GM23338 (cell line): ENCODE measurements at regions not wholly inside any gene's neighbourhood (a gene's known extent, or its start where the extent isn't known, plus 50 kb on each side); places are given as distances from the start of the nearest gene placed in this dataset.

Experiments
- ATAC-seq: fragments of 200-7000 bp; cut with Tn5 transposase; 3 replicates; pipeline ENCODE4 v1.9.1; 2020
- DNase-seq: peaks from one replicate; pipeline ENCODE4 v3.0.0-alpha.2; 2015; ENCODE audit warnings: low spot score
- H2AFZ ChIP-seq: fragments of 200-600 bp; sonication (generic); 2 replicates; pipeline ENCODE4 v1.8.0; 2016; ENCODE audit warnings: antibody characterized with exemption, mild to moderate bottlenecking, moderate library complexity
- H3F3A ChIP-seq: fragments of 200-600 bp; sonication (generic); replicated peaks from 2 replicates; pipeline ENCODE4 v1.8.0; 2017; ENCODE audit warnings: antibody characterized with exemption, mixed run types, low read depth
- H3K27ac ChIP-seq: fragments of 200-600 bp; sonication (generic); 2 replicates; pipeline ENCODE4 v1.6.1; 2016; ENCODE audit warnings: low read depth
- H3K27me3 ChIP-seq: fragments of 200-600 bp; sonication (generic); 2 replicates; pipeline ENCODE4 v1.8.0; 2016; ENCODE audit warnings: mild to moderate bottlenecking, mixed run types, moderate library complexity; ENCODE audit not compliant: insufficient read depth
- H3K36me3 ChIP-seq: fragments of 200-600 bp; sonication (generic); 2 replicates; pipeline ENCODE4 v1.8.0; 2016; ENCODE audit warnings: mild to moderate bottlenecking; ENCODE audit not compliant: insufficient read depth
- H3K4me1 ChIP-seq: fragments of 200-600 bp; sonication (generic); 2 replicates; pipeline ENCODE4 v1.8.0; 2016; ENCODE audit warnings: mild to moderate bottlenecking, moderate library complexity; ENCODE audit not compliant: insufficient read depth
- H3K4me2 ChIP-seq: fragments of 200-600 bp; sonication (generic); 2 replicates; pipeline ENCODE4 v1.7.1; 2017; ENCODE audit warnings: mixed run types
- H3K4me3 ChIP-seq: fragments of 200-600 bp; sonication (generic); 2 replicates; pipeline ENCODE4 v1.6.1; 2016; ENCODE audit warnings: mixed run types
- H3K79me2 ChIP-seq: fragments of 200-600 bp; sonication (generic); replicated peaks from 2 replicates; pipeline ENCODE4 v1.8.0; 2017; ENCODE audit warnings: mild to moderate bottlenecking; ENCODE audit not compliant: insufficient read depth
- H3K9me2 ChIP-seq: fragments of 200-600 bp; sonication (generic); 2 replicates; pipeline ENCODE4 v1.8.0; 2017; ENCODE audit not compliant: insufficient read depth
- H4K20me1 ChIP-seq: fragments of 200-600 bp; sonication (generic); replicated peaks from 2 replicates; pipeline ENCODE4 v1.8.0; 2017; ENCODE audit warnings: mild to moderate bottlenecking; ENCODE audit not compliant: insufficient read depth
- H3K27ac Mint-ChIP-seq: 2 replicates; pipeline ENCODE4 v1.8.0; 2020; ENCODE audit warnings: inconsistent platforms, mild to moderate bottlenecking, moderate library complexity, mixed read lengths
- H3K27me3 Mint-ChIP-seq: 3 replicates; pipeline ENCODE4 v1.8.0; 2022; ENCODE audit warnings: low read depth, mild to moderate bottlenecking, moderate library complexity, mixed read lengths, inconsistent platforms; ENCODE audit not compliant: insufficient read depth, poor library complexity
- H3K36me3 Mint-ChIP-seq: 3 replicates; pipeline ENCODE4 v1.8.0; 2021; ENCODE audit warnings: low read depth, mild to moderate bottlenecking, inconsistent platforms, moderate library complexity, mixed read lengths
- H3K4me1 Mint-ChIP-seq: 3 replicates; pipeline ENCODE4 v1.8.0; 2020; ENCODE audit warnings: mild to moderate bottlenecking, inconsistent platforms, mixed read lengths
- H3K4me3 Mint-ChIP-seq: 3 replicates; pipeline ENCODE4 v1.8.0; 2021; ENCODE audit warnings: moderate library complexity, mild to moderate bottlenecking, inconsistent platforms, mixed read lengths
- H3K9me3 Mint-ChIP-seq: 3 replicates; pipeline ENCODE4 v1.8.0; 2020; ENCODE audit warnings: moderate library complexity, mild to moderate bottlenecking, inconsistent platforms, mixed read lengths
- CREB1 ChIP-seq: fragments of 250-450 bp; sonication (Bioruptor Pico); IDR thresholded peaks from 2 replicates; pipeline ENCODE4 v1.5.0; 2020; ENCODE audit warnings: low read depth, mild to moderate bottlenecking, moderate library complexity
- CTCF ChIP-seq, 2 experiments: fragments of 200-600 bp in 1 of 2; sonication (generic) in 1 of 2; conservative IDR thresholded peaks; 2 replicates each; pipeline versions ENCODE4 v1.5.1 to v1.6.1; 2016 to 2017; ENCODE audit warnings: antibody characterized with exemption in 2 of 2, low read depth in 2 of 2, mild to moderate bottlenecking in 2 of 2, moderate library complexity in 1 of 2
- ETS1 ChIP-seq: IDR thresholded peaks from 2 replicates; pipeline ENCODE4 v1.6.1; 2016; ENCODE audit warnings: antibody characterized with exemption
- EZH2 ChIP-seq: fragments of 200-600 bp; sonication (generic); IDR thresholded peaks from one replicate; pipeline ENCODE4 v1.8.0; 2017; ENCODE audit warnings: antibody characterized with exemption, mild to moderate bottlenecking, low read depth; ENCODE audit not compliant: unreplicated experiment
- EZH2phosphoT487 ChIP-seq: fragments of 200-600 bp; sonication (generic); IDR thresholded peaks from one replicate; pipeline ENCODE4 v1.8.1; 2018; ENCODE audit warnings: antibody characterized with exemption; ENCODE audit not compliant: unreplicated experiment
- JUNB ChIP-seq: IDR thresholded peaks from one replicate; pipeline ENCODE4 v1.6.1; 2016; ENCODE audit warnings: antibody characterized with exemption; ENCODE audit not compliant: unreplicated experiment
- NANOG ChIP-seq: IDR thresholded peaks from 2 replicates; pipeline ENCODE4 v1.6.1; 2016; ENCODE audit warnings: antibody characterized with exemption, borderline replicate concordance
- POLR2AphosphoS5 ChIP-seq: IDR thresholded peaks from 2 replicates; pipeline ENCODE4 v1.6.1; 2016; ENCODE audit warnings: antibody characterized with exemption, low read depth
- REST ChIP-seq: IDR thresholded peaks from one replicate; pipeline ENCODE4 v1.6.1; 2018; ENCODE audit warnings: antibody characterized with exemption; ENCODE audit not compliant: unreplicated experiment
- STAT1 ChIP-seq: IDR thresholded peaks from one replicate; pipeline ENCODE4 v1.6.1; 2016; ENCODE audit warnings: antibody characterized with exemption; ENCODE audit not compliant: unreplicated experiment
- ZNF114 ChIP-seq: fragments of 250-450 bp; sonication (Bioruptor Pico); IDR thresholded peaks from 2 replicates; pipeline ENCODE4 v1.5.0; 2020; ENCODE audit warnings: mild to moderate bottlenecking, moderate library complexity
- ZNF331 ChIP-seq: fragments of 250-450 bp; sonication (Bioruptor Pico); IDR thresholded peaks from 2 replicates; pipeline ENCODE4 v1.5.0; 2020; ENCODE audit warnings: low read depth, mild to moderate bottlenecking, moderate library complexity

GRCh38 chr12:124093297-124093696 lies 120.3 kb downstream of the ZNF664 start (continued):
- TF ChIP-seq ZNF114 (CRISPR knock-in tag) (no peak), EZH2phosphoT487 (no peak), CREB1 (CRISPR knock-in tag) (no peak)

- no peak overlapping the region for H3K4me2 ChIP-seq
- DNase-seq = no peak
- TF ChIP-seq EZH2phosphoT487 = no peak
- TF ChIP-seq ZNF331 (CRISPR knock-in tag) = no peak
- TF ChIP-seq STAT1 = no peak
- no peak for TF ChIP-seq REST
- no peak for TF ChIP-seq CTCF (conservative IDR thresholded peaks at IDR 0.05; ENCODE audit: low read depth in 2 of 2)
- no peak for TF ChIP-seq POLR2AphosphoS5
- peaks cover 16% of the 10 kb centered on the region; the same call in 1 of the 2 replicates for H3K9me2 ChIP-seq
- H3K4me1 ChIP-seq = peaks cover 5% of the 10 kb centered on the region; the same call in 1 of the 2 replicates
- H3K4me3 Mint-ChIP-seq = no peak overlapping the region
- peaks cover 8% of the 10 kb centered on the region for H3K4me1 Mint-ChIP-seq
- H3K36me3 ChIP-seq = peaks cover 5% of the 10 kb centered on the region; the same call in 1 of the 2 replicates
- H3K27ac ChIP-seq = no peak overlapping the region
- no peak overlapping the region for H3K27ac Mint-ChIP-seq
- H3K36me3 Mint-ChIP-seq = no peaks in the 10 kb centered on the region; the same call in 2 of the 3 replicates
- no peak for ATAC-seq
- H2AFZ ChIP-seq = no peak overlapping the region
- H3K79me2 ChIP-seq = no peaks in the 10 kb centered on the region
- no peaks in the 10 kb centered on the region for H4K20me1 ChIP-seq
- peaks cover 7% of the 10 kb centered on the region for H3K9me3 Mint-ChIP-seq
- H3K27me3 ChIP-seq = no peaks in the 10 kb centered on the region
- no peak overlapping the region for H3K4me3 ChIP-seq
- no peaks in the 10 kb centered on the region for H3F3A ChIP-seq
- H3K27me3 Mint-ChIP-seq = peaks cover 3% of the 10 kb centered on the region
Measured at GRCh38 chr12:124094188-124094587, 121.2 kb downstream of the ZNF664 start.

GRCh38 chr12:124094733-124095132 lies 121.7 kb downstream of the ZNF664 start:
- H3K27ac ChIP-seq = no peak overlapping the region
- Mint-ChIP-seq H3K27ac (no peak overlapping the region), H3K36me3 (peaks cover 3% of the 10 kb centered on the region; the same call in 2 of the 3 replicates), H3K4me3 (no peak overlapping the region), H3K4me1 (peaks cover 12% of the 10 kb centered on the region), H3K9me3 (peaks cover 7% of the 10 kb centered on the region), H3K27me3 (peaks cover 3% of the 10 kb centered on the region)
- DNase-seq = no peak
- H4K20me1 ChIP-seq = no peaks in the 10 kb centered on the region
- H3K4me1 ChIP-seq = peaks cover 5% of the 10 kb centered on the region; the same call in 1 of the 2 replicates
- H3K36me3 ChIP-seq = peaks cover 5% of the 10 kb centered on the region; the same call in 1 of the 2 replicates
- ATAC-seq = no peak
- H3K9me2 ChIP-seq = peaks cover 16% of the 10 kb centered on the region; the same call in 1 of the 2 replicates
- H3K4me3 ChIP-seq = no peak overlapping the region
- H3K27me3 ChIP-seq = no peaks in the 10 kb centered on the region
- no peak overlapping the region for H2AFZ ChIP-seq
- H3K4me2 ChIP-seq = no peak overlapping the region
- H3F3A ChIP-seq = no peaks in the 10 kb centered on the region
- no peaks in the 10 kb centered on the region for H3K79me2 ChIP-seq
- no peak for TF ChIP-seq STAT1
- no peak for TF ChIP-seq JUNB
- no peak for TF ChIP-seq CREB1 (CRISPR knock-in tag)
- no peak for TF ChIP-seq ETS1
- no peak for TF ChIP-seq NANOG
- no peak for TF ChIP-seq EZH2
- no peak for TF ChIP-seq REST
- no peak for TF ChIP-seq ZNF331 (CRISPR knock-in tag)
